Endodermal cell (in vitro differentiated cells): ENCODE measurements at regions not wholly inside any gene's neighbourhood (a gene's known extent, or its start where the extent isn't known, plus 50 kb on each side); places are given as distances from the start of the nearest gene placed in this dataset.

Experiments used
- DNase-seq: peaks from one replicate; pipeline ENCODE4 v3.0.0-alpha.2; 2017
- H3K27ac ChIP-seq: 2 replicates; pipeline ENCODE4 v1.5.1; 2013; ENCODE audit warnings: mild to moderate bottlenecking, low read depth, low read length, moderate library complexity
- H3K27me3 ChIP-seq: 2 replicates; pipeline ENCODE4 v1.6.1; 2013; ENCODE audit warnings: mild to moderate bottlenecking, low read length, moderate library complexity; ENCODE audit not compliant: insufficient read depth, control insufficient read depth, poor library complexity, severe bottlenecking
- H3K36me3 ChIP-seq: 2 replicates; pipeline ENCODE4 v1.7.0; 2013; ENCODE audit warnings: mild to moderate bottlenecking, low read length, moderate library complexity; ENCODE audit not compliant: control insufficient read depth, insufficient read depth
- H3K4me1 ChIP-seq: one replicate; pipeline ENCODE4 v1.7.0; 2013; ENCODE audit warnings: low read length; ENCODE audit not compliant: control insufficient read depth, insufficient read depth
- H3K4me3 ChIP-seq: 2 replicates; pipeline ENCODE4 v1.5.1; 2013; ENCODE audit warnings: mild to moderate bottlenecking, low read length, moderate library complexity
- H3K9ac ChIP-seq: 2 replicates; pipeline ENCODE4 v1.6.1; 2013; ENCODE audit warnings: mild to moderate bottlenecking, low read length, moderate library complexity; ENCODE audit not compliant: poor library complexity, severe bottlenecking; ENCODE audit errors: extremely low read depth
- H3K9me3 ChIP-seq: 2 replicates; pipeline ENCODE4 v1.6.1; 2013; ENCODE audit warnings: mild to moderate bottlenecking, low read length, moderate library complexity; ENCODE audit not compliant: control insufficient read depth
- H3K27ac Mint-ChIP-seq: 2 replicates; pipeline ENCODE4 v1.8.0; 2020; ENCODE audit warnings: mixed read lengths
- H3K27me3 Mint-ChIP-seq: 2 replicates; pipeline ENCODE4 v1.8.0; 2021; ENCODE audit warnings: mild to moderate bottlenecking, mixed read lengths; ENCODE audit not compliant: insufficient read depth
- H3K36me3 Mint-ChIP-seq: 2 replicates; pipeline ENCODE4 v1.8.0; 2020; ENCODE audit warnings: low read depth, mixed read lengths
- H3K4me1 Mint-ChIP-seq: 2 replicates; pipeline ENCODE4 v1.8.0; 2020; ENCODE audit warnings: mixed read lengths
- H3K4me3 Mint-ChIP-seq: 2 replicates; pipeline ENCODE4 v1.8.0; 2020; ENCODE audit warnings: mild to moderate bottlenecking, moderate library complexity, mixed read lengths
- H3K9me3 Mint-ChIP-seq: 2 replicates; pipeline ENCODE4 v1.8.0; 2020; ENCODE audit warnings: mild to moderate bottlenecking, mixed read lengths
- CTCF ChIP-seq: fragments of 200-600 bp; sonication (generic); conservative IDR thresholded peaks from 2 replicates; pipeline ENCODE4 v1.5.0; 2021; ENCODE audit warnings: antibody characterized with exemption, mild to moderate bottlenecking
- WGBS, 2 experiments: methylation state at CpG; one replicate each; pipeline versions ENCODE4 v1.1.5 to v1.1.7; 2013; ENCODE audit warnings: missing lambda C conversion rate in 2 of 2, mixed read lengths in 1 of 2; ENCODE audit not compliant: insufficient coverage in 1 of 2, insufficient read length in 1 of 2; 5-methylcytosine and 5-hydroxymethylcytosine counted together

- no peak for TF ChIP-seq CTCF
- H3K27me3 Mint-ChIP-seq = peaks cover 20% of the 10 kb centered on the region
- WGBS, 2 experiments = 75 to 100% methylated on average over 1 of the region's 1 CpG
- no peaks in the 10 kb centered on the region for H3K9me3 Mint-ChIP-seq
- no peak overlapping the region for H3K27ac Mint-ChIP-seq
- no peaks in the 10 kb centered on the region for H3K36me3 ChIP-seq
- no peak overlapping the region for H3K9ac ChIP-seq
- H3K27me3 ChIP-seq = no peaks in the 10 kb centered on the region
- H3K4me1 ChIP-seq = peaks cover 14% of the 10 kb centered on the region
- H3K9me3 ChIP-seq = no peaks in the 10 kb centered on the region
- no peak overlapping the region for H3K27ac ChIP-seq
- no peak overlapping the region for H3K4me3 ChIP-seq
- H3K4me3 Mint-ChIP-seq = no peak overlapping the region
- DNase-seq = no peak
- peaks cover 41% of the 10 kb centered on the region for H3K4me1 Mint-ChIP-seq
- no peaks in the 10 kb centered on the region for H3K36me3 Mint-ChIP-seq
These were observed 548.4 kb upstream of the JAG1 start for GRCh38 chr20:11222243-11222642.

GRCh38 chr20:11227602-11228001 is 553.8 kb upstream of the JAG1 start:
- Mint-ChIP-seq H3K4me3 (no peak overlapping the region), H3K36me3 (no peaks in the 10 kb centered on the region), H3K9me3 (no peaks in the 10 kb centered on the region), H3K4me1 (peaks cover 10% of the 10 kb centered on the region), H3K27ac (no peak overlapping the region), H3K27me3 (peaks cover 16% of the 10 kb centered on the region)
- Histone ChIP-seq H3K9ac (no peak overlapping the region), H3K9me3 (no peaks in the 10 kb centered on the region), H3K4me3 (no peak overlapping the region), H3K4me1 (no peaks in the 10 kb centered on the region), H3K27me3 (no peaks in the 10 kb centered on the region), H3K27ac (no peak overlapping the region), H3K36me3 (no peaks in the 10 kb centered on the region)
- DNase-seq = no peak
- WGBS, 2 experiments = 94 to 96% methylated on average over 3 of the region's 3 CpGs
- TF ChIP-seq CTCF = no peak

- no peak for TF ChIP-seq CTCF
- H3K9me3 ChIP-seq = no peaks in the 10 kb centered on the region
- Mint-ChIP-seq H3K27ac (no peak overlapping the region), H3K36me3 (no peaks in the 10 kb centered on the region), H3K4me3 (no peak overlapping the region), H3K4me1 (peaks cover 26% of the 10 kb centered on the region), H3K9me3 (no peaks in the 10 kb centered on the region), H3K27me3 (peaks cover 11% of the 10 kb centered on the region)
- H3K4me1 ChIP-seq = peaks cover under 1% of the 10 kb centered on the region
- no peak overlapping the region for H3K27ac ChIP-seq
- DNase-seq = no peak
- H3K36me3 ChIP-seq = no peaks in the 10 kb centered on the region
- WGBS, 2 experiments = 40 to 83% methylated on average over 1 to 3 of the region's 3 CpGs
- no peak overlapping the region for H3K9ac ChIP-seq
- H3K27me3 ChIP-seq = no peaks in the 10 kb centered on the region
- no peak overlapping the region for H3K4me3 ChIP-seq
These were observed 556.0 kb upstream of the JAG1 start for GRCh38 chr20:11229772-11230171.
